Thyroid gland (tissue), 4 donors: ENCODE measurements at regions not wholly inside any gene's neighbourhood (a gene's known extent, or its start where the extent isn't known, plus 50 kb on each side); places are given as distances from the start of the nearest gene placed in this dataset.

Experiments
- POLR2A ChIP-seq, 2 donors: fragments of 450-650 bp; IDR thresholded peaks; one replicate each; pipeline ENCODE4 v1.6.1; 2017; ENCODE audit warnings: antibody characterized with exemption in 2 of 2, mild to moderate bottlenecking in 2 of 2, moderate library complexity in 1 of 2
- TF ChIP-seq, protein P1 (sequence below), 6 experiments: fragments of 200-600 bp in 3 of 6; fragments of 450-650 bp in 3 of 6; sonication (generic) in 3 of 6; IDR thresholded peaks; one replicate each; pipeline ENCODE4 v1.5.1; 2016 to 2019; ENCODE audit warnings: antibody characterized with exemption in 6 of 6, mild to moderate bottlenecking in 2 of 6, inconsistent platforms in 1 of 6, moderate library complexity in 1 of 6

DNA sequence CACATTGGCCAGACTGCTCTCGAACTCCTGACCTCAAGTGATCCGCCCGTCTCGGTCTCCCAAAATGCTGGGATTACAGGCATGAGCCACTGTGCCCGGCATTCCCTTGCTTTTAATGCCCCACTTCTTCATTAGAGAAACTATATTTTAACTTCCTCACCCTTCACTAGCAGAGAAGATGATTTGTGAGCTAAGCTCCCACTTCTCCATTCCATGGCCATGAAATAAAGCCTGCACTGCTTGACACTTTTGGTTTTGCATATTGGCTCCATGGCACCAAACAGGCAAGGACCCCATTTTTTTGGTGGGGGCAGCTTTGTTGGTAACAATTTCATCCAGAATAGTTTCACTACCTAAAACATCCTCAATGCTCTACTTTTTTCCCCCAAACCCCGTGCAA lies 145.3 kb downstream of the TFAP2B start:
- no peak for TF ChIP-seq POLR2A (IDR thresholded peaks at IDR 0.05)
- TF ChIP-seq, protein P1, sequence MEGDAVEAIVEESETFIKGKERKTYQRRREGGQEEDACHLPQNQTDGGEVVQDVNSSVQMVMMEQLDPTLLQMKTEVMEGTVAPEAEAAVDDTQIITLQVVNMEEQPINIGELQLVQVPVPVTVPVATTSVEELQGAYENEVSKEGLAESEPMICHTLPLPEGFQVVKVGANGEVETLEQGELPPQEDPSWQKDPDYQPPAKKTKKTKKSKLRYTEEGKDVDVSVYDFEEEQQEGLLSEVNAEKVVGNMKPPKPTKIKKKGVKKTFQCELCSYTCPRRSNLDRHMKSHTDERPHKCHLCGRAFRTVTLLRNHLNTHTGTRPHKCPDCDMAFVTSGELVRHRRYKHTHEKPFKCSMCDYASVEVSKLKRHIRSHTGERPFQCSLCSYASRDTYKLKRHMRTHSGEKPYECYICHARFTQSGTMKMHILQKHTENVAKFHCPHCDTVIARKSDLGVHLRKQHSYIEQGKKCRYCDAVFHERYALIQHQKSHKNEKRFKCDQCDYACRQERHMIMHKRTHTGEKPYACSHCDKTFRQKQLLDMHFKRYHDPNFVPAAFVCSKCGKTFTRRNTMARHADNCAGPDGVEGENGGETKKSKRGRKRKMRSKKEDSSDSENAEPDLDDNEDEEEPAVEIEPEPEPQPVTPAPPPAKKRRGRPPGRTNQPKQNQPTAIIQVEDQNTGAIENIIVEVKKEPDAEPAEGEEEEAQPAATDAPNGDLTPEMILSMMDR (IDR thresholded peaks at IDR 0.05), result no peak
